Duodenal mucosa (tissue), 2 donors: ENCODE measurements at regions not wholly inside any gene's neighbourhood (a gene's known extent, or its start where the extent isn't known, plus 50 kb on each side); places are given as distances from the start of the nearest gene placed in this dataset.
"Not testable (repeated sequence)": the region's sequence is repeated elsewhere in the genome, so short reads cannot be mapped to it uniquely, and the experiment has no call there.

Experiments used
- H3K27ac ChIP-seq: one replicate; pipeline ENCODE4 v1.7.0; 2013; ENCODE audit warnings: low read depth, low read length
- H3K27me3 ChIP-seq, 2 donors: one replicate each; pipeline ENCODE4 v1.7.0; 2013; ENCODE audit warnings: low read length in 2 of 2, control low read depth in 1 of 2; ENCODE audit not compliant: insufficient read depth in 2 of 2, control insufficient read depth in 1 of 2
- H3K36me3 ChIP-seq, 2 donors: one replicate each; pipeline ENCODE4 v1.7.0; 2013; ENCODE audit warnings: low read length in 2 of 2, control low read depth in 1 of 2; ENCODE audit not compliant: insufficient read depth in 2 of 2, control insufficient read depth in 1 of 2
- H3K4me1 ChIP-seq, 2 donors: one replicate each; pipeline ENCODE4 v1.7.0; 2013; ENCODE audit warnings: low read length in 2 of 2, control low read depth in 1 of 2; ENCODE audit not compliant: insufficient read depth in 2 of 2, control insufficient read depth in 1 of 2
- H3K4me3 ChIP-seq, 2 donors: one replicate each; pipeline ENCODE4 v1.7.0; 2013; ENCODE audit warnings: low read length in 2 of 2, low read depth in 1 of 2
- H3K9ac ChIP-seq, 2 donors: one replicate each; pipeline ENCODE4 v1.7.0; 2013; ENCODE audit warnings: low read length in 2 of 2, low read depth in 1 of 2
- H3K9me3 ChIP-seq, 2 donors: one replicate each; pipeline ENCODE4 v1.7.0; 2013; ENCODE audit warnings: low read length in 2 of 2, control low read depth in 1 of 2; ENCODE audit not compliant: control insufficient read depth in 1 of 2

- no peak overlapping the region for H3K27ac ChIP-seq
- no peak overlapping the region for H3K4me3 ChIP-seq
- H3K9ac ChIP-seq, result no peak overlapping the region
- no peaks in the 10 kb centered on the region for H3K4me1 ChIP-seq
- no peaks in the 10 kb centered on the region for H3K27me3 ChIP-seq
- no peaks in the 10 kb centered on the region for H3K36me3 ChIP-seq
- H3K9me3 ChIP-seq, result no peaks in the 10 kb centered on the region
Observed at GRCh38 chr2:36190097-36190496, 165.5 kb upstream of the CRIM1 start.

GRCh38 chr2:36185624-36186023 is 170.0 kb upstream of the CRIM1 start:
- Histone ChIP-seq H3K9me3 (no peaks in the 10 kb centered on the region), H3K27me3 (no peaks in the 10 kb centered on the region), H3K9ac (no peak overlapping the region), H3K27ac (no peak overlapping the region), H3K36me3 (no peaks in the 10 kb centered on the region), H3K4me1 (no peaks in the 10 kb centered on the region), H3K4me3 (no peak overlapping the region)

GRCh38 chr2:36184848-36185247 is 170.7 kb upstream of the CRIM1 start:
- no peaks in the 10 kb centered on the region for H3K27me3 ChIP-seq
- H3K9me3 ChIP-seq, result no peaks in the 10 kb centered on the region
- no peak overlapping the region for H3K4me3 ChIP-seq
- no peak overlapping the region for H3K27ac ChIP-seq
- no peaks in the 10 kb centered on the region for H3K36me3 ChIP-seq
- no peak overlapping the region for H3K9ac ChIP-seq
- no peaks in the 10 kb centered on the region for H3K4me1 ChIP-seq

GRCh38 chr2:36180789-36181482 is 174.6 kb upstream of the CRIM1 start:
- not testable (repeated sequence) for H3K9ac ChIP-seq, H3K27ac ChIP-seq, H3K9me3 ChIP-seq, H3K27me3 ChIP-seq, H3K4me1 ChIP-seq, H3K4me3 ChIP-seq, H3K36me3 ChIP-seq

- not testable (repeated sequence) for H3K9me3 ChIP-seq, H3K4me3 ChIP-seq, H3K36me3 ChIP-seq, H3K9ac ChIP-seq, H3K4me1 ChIP-seq, H3K27me3 ChIP-seq, H3K27ac ChIP-seq
Observed at GRCh38 chr2:36180293-36180692, 175.3 kb upstream of the CRIM1 start.

GRCh38 chr2:36179668-36180269 is 175.8 kb upstream of the CRIM1 start:
- not testable (repeated sequence) for H3K9me3 ChIP-seq, H3K9ac ChIP-seq, H3K27ac ChIP-seq, H3K27me3 ChIP-seq, H3K4me3 ChIP-seq, H3K36me3 ChIP-seq, H3K4me1 ChIP-seq

- Histone ChIP-seq H3K9me3 (no peaks in the 10 kb centered on the region), H3K36me3 (no peaks in the 10 kb centered on the region), H3K9ac (no peak overlapping the region), H3K27me3 (no peaks in the 10 kb centered on the region), H3K27ac (no peak overlapping the region), H3K4me1 (no peaks in the 10 kb centered on the region), H3K4me3 (no peak overlapping the region)
Observed at GRCh38 chr2:36178384-36178783, 177.2 kb upstream of the CRIM1 start.

GRCh38 chr2:36177282-36177681 is 178.3 kb upstream of the CRIM1 start:
- H3K9ac ChIP-seq, result no peak overlapping the region
- no peaks in the 10 kb centered on the region for H3K27me3 ChIP-seq
- no peaks in the 10 kb centered on the region for H3K9me3 ChIP-seq
- H3K4me3 ChIP-seq, result no peak overlapping the region
- H3K4me1 ChIP-seq, result no peaks in the 10 kb centered on the region
- H3K36me3 ChIP-seq, result no peaks in the 10 kb centered on the region
- no peak overlapping the region for H3K27ac ChIP-seq

GRCh38 chr2:36174920-36175319 is 180.7 kb upstream of the CRIM1 start:
- Histone ChIP-seq H3K9me3 (no peaks in the 10 kb centered on the region), H3K4me1 (no peaks in the 10 kb centered on the region), H3K4me3 (no peak overlapping the region), H3K27me3 (no peaks in the 10 kb centered on the region), H3K9ac (no peak overlapping the region), H3K36me3 (no peaks in the 10 kb centered on the region), H3K27ac (no peak overlapping the region)

GRCh38 chr2:36173760-36174404 is 181.7 kb upstream of the CRIM1 start:
- H3K36me3 ChIP-seq, result no peaks in the 10 kb centered on the region
- no peaks in the 10 kb centered on the region for H3K27me3 ChIP-seq
- no peaks in the 10 kb centered on the region for H3K9me3 ChIP-seq
- no peak overlapping the region for H3K9ac ChIP-seq
- H3K4me1 ChIP-seq, result no peaks in the 10 kb centered on the region
- H3K4me3 ChIP-seq, result no peak overlapping the region
- no peak overlapping the region for H3K27ac ChIP-seq
